T-helper 1 cell treated with Interleukin-12 subunit alpha and Interleukin-12 subunit beta and Interleukin-4 antibody, amounts not matched to agents 30 μg/mL and 1 μg/mL, for 36 hours (primary cell): ENCODE measurements at regions not wholly inside any gene's neighbourhood (a gene's known extent, or its start where the extent isn't known, plus 50 kb on each side); places are given as distances from the start of the nearest gene placed in this dataset.

Source experiments
- H3K27ac Mint-ChIP-seq: one replicate; pipeline ENCODE4 v1.8.0; 2021; ENCODE audit warnings: mild to moderate bottlenecking, mixed read lengths
- H3K27me3 Mint-ChIP-seq: one replicate; pipeline ENCODE4 v1.8.0; 2021; ENCODE audit warnings: low read depth, mixed read lengths
- H3K36me3 Mint-ChIP-seq: one replicate; pipeline ENCODE4 v1.8.0; 2021; ENCODE audit warnings: low read depth, mixed read lengths
- H3K4me1 Mint-ChIP-seq: one replicate; pipeline ENCODE4 v1.8.0; 2021; ENCODE audit warnings: low read depth, mixed read lengths
- H3K4me3 Mint-ChIP-seq: one replicate; pipeline ENCODE4 v1.8.0; 2021; ENCODE audit warnings: mild to moderate bottlenecking, moderate library complexity, mixed read lengths
- H3K9me3 Mint-ChIP-seq: one replicate; pipeline ENCODE4 v1.8.0; 2021; ENCODE audit warnings: mixed read lengths

- H3K4me3 Mint-ChIP-seq, result no peak overlapping the region
- no peaks in the 10 kb centered on the region for H3K27me3 Mint-ChIP-seq
- no peak overlapping the region for H3K27ac Mint-ChIP-seq
- no peaks in the 10 kb centered on the region for H3K4me1 Mint-ChIP-seq
- H3K36me3 Mint-ChIP-seq, result no peaks in the 10 kb centered on the region
- H3K9me3 Mint-ChIP-seq, result no peaks in the 10 kb centered on the region
Measured at GRCh38 chr4:4667622-4668081, 125.8 kb upstream of the STX18 start.

- Mint-ChIP-seq H3K9me3 (no peaks in the 10 kb centered on the region), H3K27ac (no peak overlapping the region), H3K36me3 (no peaks in the 10 kb centered on the region), H3K27me3 (no peaks in the 10 kb centered on the region), H3K4me3 (no peak overlapping the region), H3K4me1 (no peaks in the 10 kb centered on the region)
Measured at GRCh38 chr4:4666693-4667621, 125.1 kb upstream of the STX18 start.

GRCh38 chr4:4666187-4666586, 124.3 kb upstream of the STX18 start:
- Mint-ChIP-seq H3K9me3 (no peaks in the 10 kb centered on the region), H3K36me3 (no peaks in the 10 kb centered on the region), H3K4me3 (no peak overlapping the region), H3K27me3 (no peaks in the 10 kb centered on the region), H3K27ac (no peak overlapping the region), H3K4me1 (no peaks in the 10 kb centered on the region)

- Mint-ChIP-seq H3K36me3 (no peaks in the 10 kb centered on the region), H3K27me3 (no peaks in the 10 kb centered on the region), H3K27ac (no peak overlapping the region), H3K9me3 (no peaks in the 10 kb centered on the region), H3K4me1 (no peaks in the 10 kb centered on the region), H3K4me3 (no peak overlapping the region)
Measured at GRCh38 chr4:4664234-4664633, 122.4 kb upstream of the STX18 start.

GRCh38 chr4:4663028-4663427, 121.2 kb upstream of the STX18 start:
- no peaks in the 10 kb centered on the region for H3K36me3 Mint-ChIP-seq
- no peaks in the 10 kb centered on the region for H3K9me3 Mint-ChIP-seq
- no peak overlapping the region for H3K27ac Mint-ChIP-seq
- no peaks in the 10 kb centered on the region for H3K27me3 Mint-ChIP-seq
- H3K4me3 Mint-ChIP-seq, result no peak overlapping the region
- H3K4me1 Mint-ChIP-seq, result no peaks in the 10 kb centered on the region

- no peaks in the 10 kb centered on the region for H3K36me3 Mint-ChIP-seq
- no peak overlapping the region for H3K4me3 Mint-ChIP-seq
- no peaks in the 10 kb centered on the region for H3K4me1 Mint-ChIP-seq
- no peaks in the 10 kb centered on the region for H3K27me3 Mint-ChIP-seq
- H3K27ac Mint-ChIP-seq, result no peak overlapping the region
- no peaks in the 10 kb centered on the region for H3K9me3 Mint-ChIP-seq
Measured at GRCh38 chr4:4662230-4662629, 120.4 kb upstream of the STX18 start.

- no peak overlapping the region for H3K4me3 Mint-ChIP-seq
- no peaks in the 10 kb centered on the region for H3K27me3 Mint-ChIP-seq
- H3K4me1 Mint-ChIP-seq, result no peaks in the 10 kb centered on the region
- H3K36me3 Mint-ChIP-seq, result no peaks in the 10 kb centered on the region
- no peak overlapping the region for H3K27ac Mint-ChIP-seq
- H3K9me3 Mint-ChIP-seq, result no peaks in the 10 kb centered on the region
Measured at GRCh38 chr4:4659871-4660651, 118.2 kb upstream of the STX18 start.

- no peak overlapping the region for H3K27ac Mint-ChIP-seq
- no peaks in the 10 kb centered on the region for H3K9me3 Mint-ChIP-seq
- H3K4me1 Mint-ChIP-seq, result no peaks in the 10 kb centered on the region
- no peak overlapping the region for H3K4me3 Mint-ChIP-seq
- H3K27me3 Mint-ChIP-seq, result no peaks in the 10 kb centered on the region
- no peaks in the 10 kb centered on the region for H3K36me3 Mint-ChIP-seq
Measured at GRCh38 chr4:4658052-4658451, 116.2 kb upstream of the STX18 start.

- no peaks in the 10 kb centered on the region for H3K27me3 Mint-ChIP-seq
- no peaks in the 10 kb centered on the region for H3K36me3 Mint-ChIP-seq
- no peak overlapping the region for H3K27ac Mint-ChIP-seq
- H3K4me3 Mint-ChIP-seq, result no peak overlapping the region
- no peaks in the 10 kb centered on the region for H3K4me1 Mint-ChIP-seq
- H3K9me3 Mint-ChIP-seq, result no peaks in the 10 kb centered on the region
Measured at GRCh38 chr4:4656977-4657376, 115.1 kb upstream of the STX18 start.

GRCh38 chr4:4655901-4656300, 114.1 kb upstream of the STX18 start:
- Mint-ChIP-seq H3K4me3 (no peak overlapping the region), H3K4me1 (no peaks in the 10 kb centered on the region), H3K36me3 (no peaks in the 10 kb centered on the region), H3K27me3 (no peaks in the 10 kb centered on the region), H3K27ac (no peak overlapping the region), H3K9me3 (no peaks in the 10 kb centered on the region)

GRCh38 chr4:4655011-4655410, 113.2 kb upstream of the STX18 start:
- no peak overlapping the region for H3K27ac Mint-ChIP-seq
- no peak overlapping the region for H3K4me3 Mint-ChIP-seq
- H3K27me3 Mint-ChIP-seq, result no peaks in the 10 kb centered on the region
- H3K4me1 Mint-ChIP-seq, result no peaks in the 10 kb centered on the region
- H3K9me3 Mint-ChIP-seq, result no peaks in the 10 kb centered on the region
- H3K36me3 Mint-ChIP-seq, result no peaks in the 10 kb centered on the region

GRCh38 chr4:4651811-4652755, 110.2 kb upstream of the STX18 start:
- H3K27me3 Mint-ChIP-seq, result no peaks in the 10 kb centered on the region
- H3K36me3 Mint-ChIP-seq, result no peaks in the 10 kb centered on the region
- no peaks in the 10 kb centered on the region for H3K9me3 Mint-ChIP-seq
- H3K4me1 Mint-ChIP-seq, result no peaks in the 10 kb centered on the region
- H3K4me3 Mint-ChIP-seq, result no peak overlapping the region
- H3K27ac Mint-ChIP-seq, result no peak overlapping the region

GRCh38 chr4:4647041-4647440, 105.2 kb upstream of the STX18 start:
- no peak overlapping the region for H3K27ac Mint-ChIP-seq
- H3K9me3 Mint-ChIP-seq, result no peaks in the 10 kb centered on the region
- H3K27me3 Mint-ChIP-seq, result no peaks in the 10 kb centered on the region
- H3K4me3 Mint-ChIP-seq, result no peak overlapping the region
- no peaks in the 10 kb centered on the region for H3K36me3 Mint-ChIP-seq
- H3K4me1 Mint-ChIP-seq, result no peaks in the 10 kb centered on the region

- no peaks in the 10 kb centered on the region for H3K27me3 Mint-ChIP-seq
- no peaks in the 10 kb centered on the region for H3K4me1 Mint-ChIP-seq
- no peaks in the 10 kb centered on the region for H3K36me3 Mint-ChIP-seq
- no peak overlapping the region for H3K4me3 Mint-ChIP-seq
- H3K9me3 Mint-ChIP-seq, result no peaks in the 10 kb centered on the region
- H3K27ac Mint-ChIP-seq, result no peak overlapping the region
Measured at GRCh38 chr4:4645743-4646142, 103.9 kb upstream of the STX18 start.
